Upper lobe of left lung (tissue), 6 donors: ENCODE measurements at regions not wholly inside any gene's neighbourhood (a gene's known extent, or its start where the extent isn't known, plus 50 kb on each side); places are given as distances from the start of the nearest gene placed in this dataset.

Experiments
- ATAC-seq, 2 donors: fragments of 200-7000 bp; cut with Tn5 transposase; one replicate each; pipeline ENCODE4 v1.9.1; 2022; ENCODE audit warnings: mild to moderate bottlenecking in 2 of 2, moderate library complexity in 2 of 2; ENCODE audit not compliant: low FRiP score in 2 of 2
- DNase-seq, 2 donors: peaks; one replicate each; pipeline ENCODE4 v3.0.0-alpha.2; 2019 to 2020
- H3K27ac ChIP-seq, 4 donors: fragments of 200-600 bp; sonication (generic); one replicate each; pipeline ENCODE4 v1.5.1; 2016 to 2019
- H3K27me3 ChIP-seq, 4 donors: fragments of 200-600 bp; sonication (generic); one replicate each; pipeline ENCODE4 v1.5.1; 2017 to 2019
- H3K36me3 ChIP-seq, 4 donors: fragments of 200-600 bp; sonication (generic); one replicate each; pipeline ENCODE4 v1.5.1; 2016 to 2019
- H3K4me1 ChIP-seq, 4 donors: fragments of 200-600 bp; sonication (generic); one replicate each; pipeline ENCODE4 v1.5.1; 2018 to 2019
- H3K4me3 ChIP-seq, 4 donors: fragments of 200-600 bp; sonication (generic); one replicate each; pipeline ENCODE4 v1.5.1; 2017 to 2019; ENCODE audit warnings: mild to moderate bottlenecking in 2 of 4, moderate library complexity in 1 of 4
- H3K9me3 ChIP-seq, 4 donors: fragments of 200-600 bp; sonication (generic); one replicate each; pipeline ENCODE4 v1.5.1; 2018 to 2019
- CTCF ChIP-seq, 6 experiments: fragments of 450-650 bp in 4 of 6; fragments of 200-600 bp in 2 of 6; sonication (generic) in 2 of 6; IDR thresholded peaks; one replicate each; pipeline ENCODE4 v1.5.1; 2016 to 2019; ENCODE audit warnings: antibody characterized with exemption in 6 of 6
- EP300 ChIP-seq, 4 donors: sonication (generic); formaldehyde crosslinking; IDR thresholded peaks; one replicate each; pipeline ENCODE4 v1.5.1; 2017; ENCODE audit warnings: antibody characterized with exemption in 4 of 4, control low read depth in 2 of 4
- POLR2A ChIP-seq, 4 donors: fragments of 450-650 bp; IDR thresholded peaks; one replicate each; pipeline ENCODE4 v1.5.1; 2016 to 2017; ENCODE audit warnings: antibody characterized with exemption in 4 of 4, mild to moderate bottlenecking in 2 of 4
- POLR2AphosphoS5 ChIP-seq, 2 donors: sonication (generic); formaldehyde crosslinking; IDR thresholded peaks; one replicate each; pipeline ENCODE4 v1.5.1; 2017; ENCODE audit warnings: antibody characterized with exemption in 2 of 2
- WGBS, 2 donors: methylation state at CpG; one replicate each; pipeline ENCODE4 v1.1.5; 2017 to 2018; 5-methylcytosine and 5-hydroxymethylcytosine counted together
- donor health status: DM: no; HTN: no; CAD: no; lungs with moderate emphysema.
- donor health status: DM: no; HTN: yes; CAD: no; lungs with severe emphysema.

- H3K4me1 ChIP-seq = peaks cover 0 to 16% (median 4%) of the 10 kb centered on the region in 4 donors
- TF ChIP-seq POLR2AphosphoS5 (IDR thresholded peaks at IDR 0.05) (no peak), EP300 (IDR thresholded peaks at IDR 0.05) (no peak), CTCF (IDR thresholded peaks at IDR 0.05) (no peak), POLR2A (IDR thresholded peaks at IDR 0.05) (no peak)
- no peak overlapping the region for H3K4me3 ChIP-seq
- 80 to 84% methylated on average over 11 of the region's 11 CpGs for WGBS, 2 donors
- no peak for ATAC-seq
- no peaks in the 10 kb centered on the region for H3K27me3 ChIP-seq
- no peak for DNase-seq
- peaks cover 0 to 14% (median 4%) of the 10 kb centered on the region in 4 donors for H3K9me3 ChIP-seq
- no peak overlapping the region for H3K27ac ChIP-seq
- no peaks in the 10 kb centered on the region for H3K36me3 ChIP-seq
These were observed 127.2 kb downstream of the OLFM1 start for GRCh38 chr9:135214706-135215105.

- ATAC-seq (no peak), DNase-seq (peak; percentile 33 to 71)
- WGBS, 2 donors = 43 to 55% methylated on average over 1 to 14 of the region's 14 CpGs
- H3K4me3 ChIP-seq = no peak overlapping the region
- H3K36me3 ChIP-seq = no peaks in the 10 kb centered on the region
- H3K27ac ChIP-seq = no peak overlapping the region
- H3K27me3 ChIP-seq = no peaks in the 10 kb centered on the region
- H3K4me1 ChIP-seq = peaks cover 0 to 16% (median 4%) of the 10 kb centered on the region in 4 donors
- TF ChIP-seq EP300 (IDR thresholded peaks at IDR 0.05) (no peak), POLR2AphosphoS5 (IDR thresholded peaks at IDR 0.05) (no peak), CTCF (IDR thresholded peaks at IDR 0.05) (no peak), POLR2A (IDR thresholded peaks at IDR 0.05) (no peak)
- peaks cover 0 to 14% (median 4%) of the 10 kb centered on the region in 4 donors for H3K9me3 ChIP-seq
These were observed 128.2 kb downstream of the OLFM1 start for GRCh38 chr9:135215571-135216161.

- Histone ChIP-seq H3K9me3 (peaks cover 0 to 9% (median 1%) of the 10 kb centered on the region in 4 donors), H3K27me3 (no peaks in the 10 kb centered on the region), H3K27ac (no peak overlapping the region), H3K36me3 (no peaks in the 10 kb centered on the region), H3K4me3 (no peak overlapping the region), H3K4me1 (peaks cover 0 to 16% (median 4%) of the 10 kb centered on the region in 4 donors)
- 61 to 88% methylated on average over 2 to 7 of the region's 7 CpGs for WGBS, 2 donors
- ATAC-seq (no peak), DNase-seq (no peak)
- no peak for TF ChIP-seq POLR2A (IDR thresholded peaks at IDR 0.05)
- no peak for TF ChIP-seq CTCF (IDR thresholded peaks at IDR 0.05)
- TF ChIP-seq POLR2AphosphoS5 (IDR thresholded peaks at IDR 0.05) = no peak
- TF ChIP-seq EP300 (IDR thresholded peaks at IDR 0.05) = no peak
These were observed 128.8 kb downstream of the OLFM1 start for GRCh38 chr9:135216236-135216635.

- Histone ChIP-seq H3K27me3 (no peaks in the 10 kb centered on the region), H3K4me3 (no peak overlapping the region), H3K27ac (no peak overlapping the region), H3K4me1 (peaks cover 0 to 16% (median 4%) of the 10 kb centered on the region in 4 donors), H3K9me3 (peaks cover 0 to 2% (median 0%) of the 10 kb centered on the region in 4 donors), H3K36me3 (no peaks in the 10 kb centered on the region)
- 51 to 53% methylated on average over 22 of the region's 22 CpGs for WGBS, 2 donors
- TF ChIP-seq POLR2AphosphoS5 (IDR thresholded peaks at IDR 0.05) (no peak), POLR2A (IDR thresholded peaks at IDR 0.05) (no peak), EP300 (IDR thresholded peaks at IDR 0.05) (no peak), CTCF (IDR thresholded peaks at IDR 0.05) (no peak)
- peak in 1 of 2 donors; percentile 56 for DNase-seq
- ATAC-seq = no peak
These were observed 129.4 kb downstream of the OLFM1 start for GRCh38 chr9:135216791-135217441.
